Type B pancreatic cell (in vitro differentiated cells): ENCODE measurements at regions not wholly inside any gene's neighbourhood (a gene's known extent, or its start where the extent isn't known, plus 50 kb on each side); places are given as distances from the start of the nearest gene placed in this dataset.
A peak's percentile ranks its signal among the peaks of the same experiment; 100 is the strongest.

Experiments
- DNase-seq: peaks from one replicate; pipeline ENCODE4 v3.0.0; 2021; ENCODE audit warnings: mixed read lengths; ENCODE audit not compliant: unreplicated experiment; ENCODE audit errors: extremely low spot score
- H3K27ac Mint-ChIP-seq: 2 replicates; pipeline ENCODE4 v1.8.0; 2021; ENCODE audit warnings: mild to moderate bottlenecking, mixed read lengths
- H3K27me3 Mint-ChIP-seq: 2 replicates; pipeline ENCODE4 v1.8.0; 2021; ENCODE audit warnings: mixed read lengths
- H3K36me3 Mint-ChIP-seq: 2 replicates; pipeline ENCODE4 v1.8.0; 2021; ENCODE audit warnings: mixed read lengths
- H3K4me1 Mint-ChIP-seq: one replicate; pipeline ENCODE4 v1.8.0; 2021; ENCODE audit warnings: mixed read lengths; ENCODE audit not compliant: unreplicated experiment
- H3K4me3 Mint-ChIP-seq: 2 replicates; pipeline ENCODE4 v1.8.0; 2021; ENCODE audit warnings: mild to moderate bottlenecking, mixed read lengths
- H3K9me3 Mint-ChIP-seq: 2 replicates; pipeline ENCODE4 v1.8.0; 2021; ENCODE audit warnings: mixed read lengths
- CTCF ChIP-seq: fragments of 200-600 bp; sonication (generic); conservative IDR thresholded peaks from 2 replicates; pipeline ENCODE4 v1.5.0; 2021; ENCODE audit warnings: antibody characterized with exemption, mild to moderate bottlenecking

- H3K9me3 Mint-ChIP-seq = no peaks in the 10 kb centered on the region
- H3K4me1 Mint-ChIP-seq = no peaks in the 10 kb centered on the region
- TF ChIP-seq CTCF = no peak
- H3K36me3 Mint-ChIP-seq = no peaks in the 10 kb centered on the region
- DNase-seq = no peak
- no peak overlapping the region for H3K27ac Mint-ChIP-seq
- H3K4me3 Mint-ChIP-seq = no peak overlapping the region
- no peaks in the 10 kb centered on the region for H3K27me3 Mint-ChIP-seq
Measured at GRCh38 chrX:93598076-93598475, 75.3 kb downstream of the NAP1L3 start.

GRCh38 chrX:93594780-93595179, 78.6 kb downstream of the NAP1L3 start:
- H3K4me1 Mint-ChIP-seq = no peaks in the 10 kb centered on the region
- H3K9me3 Mint-ChIP-seq = no peaks in the 10 kb centered on the region
- no peak overlapping the region for H3K27ac Mint-ChIP-seq
- DNase-seq = no peak
- TF ChIP-seq CTCF = no peak
- no peaks in the 10 kb centered on the region for H3K36me3 Mint-ChIP-seq
- no peaks in the 10 kb centered on the region for H3K27me3 Mint-ChIP-seq
- H3K4me3 Mint-ChIP-seq = no peak overlapping the region

GRCh38 chrX:93593966-93594365, 79.4 kb downstream of the NAP1L3 start:
- Mint-ChIP-seq H3K27me3 (no peaks in the 10 kb centered on the region), H3K4me3 (no peak overlapping the region), H3K9me3 (no peaks in the 10 kb centered on the region), H3K4me1 (no peaks in the 10 kb centered on the region), H3K27ac (no peak overlapping the region), H3K36me3 (no peaks in the 10 kb centered on the region)
- no peak for TF ChIP-seq CTCF
- DNase-seq = no peak

GRCh38 chrX:93591398-93591797, 82.0 kb downstream of the NAP1L3 start:
- no peak overlapping the region for H3K4me3 Mint-ChIP-seq
- H3K27me3 Mint-ChIP-seq = no peaks in the 10 kb centered on the region
- no peaks in the 10 kb centered on the region for H3K36me3 Mint-ChIP-seq
- DNase-seq = no peak
- H3K4me1 Mint-ChIP-seq = no peaks in the 10 kb centered on the region
- H3K27ac Mint-ChIP-seq = no peak overlapping the region
- peak; percentile 66 for TF ChIP-seq CTCF
- no peaks in the 10 kb centered on the region for H3K9me3 Mint-ChIP-seq

GRCh38 chrX:93585661-93586060, 87.7 kb downstream of the NAP1L3 start:
- Mint-ChIP-seq H3K4me3 (no peak overlapping the region), H3K36me3 (no peaks in the 10 kb centered on the region), H3K9me3 (no peaks in the 10 kb centered on the region), H3K27me3 (no peaks in the 10 kb centered on the region), H3K27ac (no peak overlapping the region), H3K4me1 (no peaks in the 10 kb centered on the region)
- TF ChIP-seq CTCF = no peak
- no peak for DNase-seq

- no peaks in the 10 kb centered on the region for H3K4me1 Mint-ChIP-seq
- H3K27me3 Mint-ChIP-seq = no peaks in the 10 kb centered on the region
- DNase-seq = no peak
- no peaks in the 10 kb centered on the region for H3K36me3 Mint-ChIP-seq
- no peak for TF ChIP-seq CTCF
- H3K9me3 Mint-ChIP-seq = no peaks in the 10 kb centered on the region
- H3K4me3 Mint-ChIP-seq = no peak overlapping the region
- H3K27ac Mint-ChIP-seq = no peak overlapping the region
Measured at GRCh38 chrX:93580634-93581033, 92.7 kb downstream of the NAP1L3 start.
